ENCODE measurements at regions not wholly inside any gene's neighbourhood (a gene's known extent, or its start where the extent isn't known, plus 50 kb on each side); places are given as distances from the start of the nearest gene placed in this dataset.

DNA sequence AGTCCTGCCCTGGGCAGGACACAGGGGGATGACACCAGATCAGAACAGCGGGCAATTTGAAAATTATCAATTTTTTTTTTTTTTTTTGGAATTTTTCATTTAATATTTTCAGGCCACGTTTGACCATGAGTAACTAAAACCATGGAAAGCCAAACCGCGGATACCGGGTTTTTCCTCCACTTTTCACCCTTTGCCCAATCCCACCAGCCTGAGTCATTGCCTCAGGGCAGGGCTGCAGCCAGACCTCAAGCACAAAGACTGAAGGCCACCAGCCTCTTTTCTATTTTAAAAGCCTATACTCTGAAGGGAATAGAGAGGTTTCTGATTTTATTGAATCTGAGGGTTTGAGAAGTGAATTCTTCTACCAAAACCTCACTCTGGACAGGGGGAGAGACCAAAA, 381.1 kb downstream of the IRS1 start:
- TF ChIP-seq, protein P1, sequence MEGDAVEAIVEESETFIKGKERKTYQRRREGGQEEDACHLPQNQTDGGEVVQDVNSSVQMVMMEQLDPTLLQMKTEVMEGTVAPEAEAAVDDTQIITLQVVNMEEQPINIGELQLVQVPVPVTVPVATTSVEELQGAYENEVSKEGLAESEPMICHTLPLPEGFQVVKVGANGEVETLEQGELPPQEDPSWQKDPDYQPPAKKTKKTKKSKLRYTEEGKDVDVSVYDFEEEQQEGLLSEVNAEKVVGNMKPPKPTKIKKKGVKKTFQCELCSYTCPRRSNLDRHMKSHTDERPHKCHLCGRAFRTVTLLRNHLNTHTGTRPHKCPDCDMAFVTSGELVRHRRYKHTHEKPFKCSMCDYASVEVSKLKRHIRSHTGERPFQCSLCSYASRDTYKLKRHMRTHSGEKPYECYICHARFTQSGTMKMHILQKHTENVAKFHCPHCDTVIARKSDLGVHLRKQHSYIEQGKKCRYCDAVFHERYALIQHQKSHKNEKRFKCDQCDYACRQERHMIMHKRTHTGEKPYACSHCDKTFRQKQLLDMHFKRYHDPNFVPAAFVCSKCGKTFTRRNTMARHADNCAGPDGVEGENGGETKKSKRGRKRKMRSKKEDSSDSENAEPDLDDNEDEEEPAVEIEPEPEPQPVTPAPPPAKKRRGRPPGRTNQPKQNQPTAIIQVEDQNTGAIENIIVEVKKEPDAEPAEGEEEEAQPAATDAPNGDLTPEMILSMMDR (IDR thresholded peaks at IDR 0.05; ENCODE audit: low read depth, low read length, missing input control) = no peak
- TF ChIP-seq, protein P2, sequence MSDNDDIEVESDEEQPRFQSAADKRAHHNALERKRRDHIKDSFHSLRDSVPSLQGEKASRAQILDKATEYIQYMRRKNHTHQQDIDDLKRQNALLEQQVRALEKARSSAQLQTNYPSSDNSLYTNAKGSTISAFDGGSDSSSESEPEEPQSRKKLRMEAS (IDR thresholded peaks at IDR 0.05) = no peak
- TF ChIP-seq TAF1 (conservative IDR thresholded peaks at IDR 0.05) (no peak), RAD21 (IDR thresholded peaks at IDR 0.05) (no peak), GABPA (IDR thresholded peaks at IDR 0.05 in 1 of 2, conservative IDR thresholded peaks at IDR 0.05 in 1 of 2) (no peak), HNF4G (IDR thresholded peaks at IDR 0.05) (no peak), RXRA (IDR thresholded peaks at IDR 0.05) (no peak), YY1 (IDR thresholded peaks at IDR 0.05) (no peak), JUND (IDR thresholded peaks at IDR 0.05) (no peak)
- TF ChIP-seq, protein P3, sequence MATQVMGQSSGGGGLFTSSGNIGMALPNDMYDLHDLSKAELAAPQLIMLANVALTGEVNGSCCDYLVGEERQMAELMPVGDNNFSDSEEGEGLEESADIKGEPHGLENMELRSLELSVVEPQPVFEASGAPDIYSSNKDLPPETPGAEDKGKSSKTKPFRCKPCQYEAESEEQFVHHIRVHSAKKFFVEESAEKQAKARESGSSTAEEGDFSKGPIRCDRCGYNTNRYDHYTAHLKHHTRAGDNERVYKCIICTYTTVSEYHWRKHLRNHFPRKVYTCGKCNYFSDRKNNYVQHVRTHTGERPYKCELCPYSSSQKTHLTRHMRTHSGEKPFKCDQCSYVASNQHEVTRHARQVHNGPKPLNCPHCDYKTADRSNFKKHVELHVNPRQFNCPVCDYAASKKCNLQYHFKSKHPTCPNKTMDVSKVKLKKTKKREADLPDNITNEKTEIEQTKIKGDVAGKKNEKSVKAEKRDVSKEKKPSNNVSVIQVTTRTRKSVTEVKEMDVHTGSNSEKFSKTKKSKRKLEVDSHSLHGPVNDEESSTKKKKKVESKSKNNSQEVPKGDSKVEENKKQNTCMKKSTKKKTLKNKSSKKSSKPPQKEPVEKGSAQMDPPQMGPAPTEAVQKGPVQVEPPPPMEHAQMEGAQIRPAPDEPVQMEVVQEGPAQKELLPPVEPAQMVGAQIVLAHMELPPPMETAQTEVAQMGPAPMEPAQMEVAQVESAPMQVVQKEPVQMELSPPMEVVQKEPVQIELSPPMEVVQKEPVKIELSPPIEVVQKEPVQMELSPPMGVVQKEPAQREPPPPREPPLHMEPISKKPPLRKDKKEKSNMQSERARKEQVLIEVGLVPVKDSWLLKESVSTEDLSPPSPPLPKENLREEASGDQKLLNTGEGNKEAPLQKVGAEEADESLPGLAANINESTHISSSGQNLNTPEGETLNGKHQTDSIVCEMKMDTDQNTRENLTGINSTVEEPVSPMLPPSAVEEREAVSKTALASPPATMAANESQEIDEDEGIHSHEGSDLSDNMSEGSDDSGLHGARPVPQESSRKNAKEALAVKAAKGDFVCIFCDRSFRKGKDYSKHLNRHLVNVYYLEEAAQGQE (IDR thresholded peaks at IDR 0.05) = no peak
- TF ChIP-seq, protein P4, sequence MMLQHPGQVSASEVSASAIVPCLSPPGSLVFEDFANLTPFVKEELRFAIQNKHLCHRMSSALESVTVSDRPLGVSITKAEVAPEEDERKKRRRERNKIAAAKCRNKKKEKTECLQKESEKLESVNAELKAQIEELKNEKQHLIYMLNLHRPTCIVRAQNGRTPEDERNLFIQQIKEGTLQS (IDR thresholded peaks at IDR 0.05) = no peak

All from liver (tissue), 3 donors.